OCI-LY3 (cell line): ENCODE measurements at regions not wholly inside any gene's neighbourhood (a gene's known extent, or its start where the extent isn't known, plus 50 kb on each side); places are given as distances from the start of the nearest gene placed in this dataset.

Experiments used
- EZH2phosphoT487 ChIP-seq: fragments of 200-600 bp; shearing (Covaris generic); IDR thresholded peaks from 2 replicates; pipeline ENCODE4 v1.6.1; 2018; ENCODE audit warnings: antibody characterized with exemption, mixed run types, low read depth
- TF ChIP-seq, protein P1 (sequence below): fragments of 200-600, 300-600 bp; sonication (generic); IDR thresholded peaks from 2 replicates; pipeline ENCODE4 v1.5.1; 2014; ENCODE audit warnings: antibody characterized with exemption, low read length, low read depth

DNA sequence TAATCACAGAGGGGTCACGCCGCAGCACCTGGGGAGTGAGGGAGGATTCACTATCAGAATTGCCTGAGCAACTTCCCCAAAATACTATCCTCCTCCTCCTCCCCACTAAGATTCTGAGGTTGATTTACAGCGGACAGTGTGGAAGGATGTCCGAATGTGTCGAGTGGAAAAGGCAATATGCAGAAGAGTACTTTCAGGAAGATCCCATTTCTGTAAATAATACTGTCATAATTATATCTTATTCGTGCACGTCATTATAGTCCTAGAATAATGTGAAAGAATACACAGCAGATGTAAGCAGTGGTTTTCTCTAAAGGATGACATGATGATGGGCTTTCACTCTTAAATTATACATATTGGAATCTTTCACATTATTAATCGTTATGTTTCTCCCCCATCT is 149.8 kb upstream of the NOCT start:
- TF ChIP-seq, protein P1, sequence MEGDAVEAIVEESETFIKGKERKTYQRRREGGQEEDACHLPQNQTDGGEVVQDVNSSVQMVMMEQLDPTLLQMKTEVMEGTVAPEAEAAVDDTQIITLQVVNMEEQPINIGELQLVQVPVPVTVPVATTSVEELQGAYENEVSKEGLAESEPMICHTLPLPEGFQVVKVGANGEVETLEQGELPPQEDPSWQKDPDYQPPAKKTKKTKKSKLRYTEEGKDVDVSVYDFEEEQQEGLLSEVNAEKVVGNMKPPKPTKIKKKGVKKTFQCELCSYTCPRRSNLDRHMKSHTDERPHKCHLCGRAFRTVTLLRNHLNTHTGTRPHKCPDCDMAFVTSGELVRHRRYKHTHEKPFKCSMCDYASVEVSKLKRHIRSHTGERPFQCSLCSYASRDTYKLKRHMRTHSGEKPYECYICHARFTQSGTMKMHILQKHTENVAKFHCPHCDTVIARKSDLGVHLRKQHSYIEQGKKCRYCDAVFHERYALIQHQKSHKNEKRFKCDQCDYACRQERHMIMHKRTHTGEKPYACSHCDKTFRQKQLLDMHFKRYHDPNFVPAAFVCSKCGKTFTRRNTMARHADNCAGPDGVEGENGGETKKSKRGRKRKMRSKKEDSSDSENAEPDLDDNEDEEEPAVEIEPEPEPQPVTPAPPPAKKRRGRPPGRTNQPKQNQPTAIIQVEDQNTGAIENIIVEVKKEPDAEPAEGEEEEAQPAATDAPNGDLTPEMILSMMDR: no peak
- no peak for TF ChIP-seq EZH2phosphoT487
